CD4-positive, alpha-beta T cell treated with Interferon gamma for 1 hour (primary cell): ENCODE measurements at regions not wholly inside any gene's neighbourhood (a gene's known extent, or its start where the extent isn't known, plus 50 kb on each side); places are given as distances from the start of the nearest gene placed in this dataset.

ENCODE experiments used
- DNase-seq: peaks from one replicate; pipeline ENCODE4 v3.0.0-alpha.2; 2020

DNA sequence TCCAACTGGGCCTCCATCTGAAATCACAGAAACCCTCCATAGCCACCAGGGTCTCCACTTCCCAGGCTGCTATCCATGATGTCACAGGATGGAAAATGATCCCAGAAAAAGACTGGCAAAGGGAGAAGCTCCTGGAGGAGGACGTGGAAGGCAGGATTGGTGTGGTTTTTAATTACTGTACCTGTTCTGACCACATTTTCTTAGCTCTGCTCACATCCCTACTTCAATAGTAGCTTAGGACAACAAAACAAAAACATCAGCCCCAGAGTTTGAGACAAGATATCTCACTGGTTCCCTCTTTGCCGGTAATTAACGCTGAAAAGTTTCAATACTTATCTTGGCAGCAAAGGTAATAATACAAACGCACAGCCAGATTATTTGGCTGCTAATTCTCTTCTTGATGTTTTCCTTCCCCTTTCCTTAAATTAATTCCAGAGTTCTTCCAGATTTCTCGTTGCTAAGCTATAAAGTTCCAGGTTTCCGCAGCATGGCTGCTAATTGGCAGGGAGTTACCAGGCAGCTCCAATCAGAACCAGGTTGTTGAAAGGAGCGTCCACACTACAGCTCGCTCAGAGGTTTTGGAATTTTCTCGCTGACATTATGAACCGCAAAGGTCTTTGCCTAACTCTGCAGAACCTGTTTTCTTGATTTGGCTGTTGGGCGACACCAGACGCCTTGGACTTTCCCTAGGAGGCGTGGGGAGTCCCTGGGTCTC, 263.4 kb downstream of the MRTFB start:
- DNase-seq: no peak

DNA sequence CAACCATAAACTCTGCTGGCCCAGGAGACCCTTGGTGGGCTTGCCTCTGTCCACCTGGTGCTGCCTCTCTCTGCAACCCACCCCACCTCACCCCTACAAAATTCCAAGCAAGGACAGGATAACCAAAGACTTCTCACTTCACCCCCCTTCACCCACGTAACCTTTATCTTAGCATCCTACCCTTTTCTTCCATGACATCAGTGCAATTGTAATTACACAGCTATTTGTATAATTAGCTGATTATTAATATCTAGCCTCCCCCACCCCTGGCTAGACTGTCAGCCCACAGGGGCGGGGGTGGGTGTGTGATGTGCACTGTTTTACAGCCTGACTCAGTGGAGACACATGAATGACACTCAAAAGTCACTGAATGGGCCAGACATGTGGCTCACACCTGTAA, 262.2 kb downstream of the MRTFB start:
- DNase-seq: no peak

DNA sequence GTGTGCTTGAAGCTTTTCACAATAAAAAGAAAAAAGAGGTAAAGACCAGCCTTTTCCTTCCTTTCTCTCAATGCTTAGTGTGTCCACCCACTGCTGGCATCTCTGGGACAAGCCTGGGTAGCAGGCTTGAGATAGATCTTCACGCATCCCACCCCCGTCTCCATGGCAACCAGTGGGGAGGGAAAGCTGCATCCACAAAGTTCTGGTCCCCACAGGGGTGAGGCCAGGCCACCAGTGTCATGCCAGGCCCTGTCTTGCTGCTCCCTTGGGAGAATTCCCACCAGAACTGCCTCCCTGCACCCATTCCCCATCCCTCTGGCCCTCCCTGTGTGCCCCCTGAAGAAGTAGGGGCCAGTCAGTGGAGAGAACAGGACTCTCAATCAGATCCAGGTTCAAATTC, 259.9 kb downstream of the MRTFB start:
- no peak for DNase-seq

DNA sequence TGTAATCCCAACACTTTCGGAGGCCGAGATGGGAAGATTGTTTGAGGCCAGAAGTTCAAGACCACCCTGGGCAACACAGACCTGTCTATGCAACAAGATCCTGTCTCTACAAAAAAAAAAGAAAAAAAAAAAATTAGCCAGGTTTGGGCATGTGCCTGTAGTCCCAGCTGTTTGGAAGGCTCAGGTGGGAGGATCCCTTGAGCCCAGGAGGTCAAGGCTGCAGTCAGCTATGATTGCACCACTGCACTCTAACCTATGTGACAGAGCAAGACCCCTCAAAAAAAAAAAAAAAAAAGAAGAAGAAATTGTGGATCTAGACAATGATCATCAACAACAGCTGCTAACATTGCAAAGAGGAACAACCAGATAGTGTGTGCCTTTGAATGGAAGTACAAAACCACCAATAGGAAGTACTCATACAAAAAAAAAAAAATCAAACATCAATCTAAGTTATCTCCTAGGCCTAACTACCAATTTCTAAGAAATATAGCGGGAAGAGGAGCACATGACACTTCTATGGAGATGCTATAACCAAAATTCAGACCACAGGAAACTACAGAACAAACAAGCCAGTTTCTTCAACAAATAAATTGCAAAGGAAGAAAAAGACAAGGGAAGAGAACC, 258.7 kb downstream of the MRTFB start:
- DNase-seq: no peak

DNA sequence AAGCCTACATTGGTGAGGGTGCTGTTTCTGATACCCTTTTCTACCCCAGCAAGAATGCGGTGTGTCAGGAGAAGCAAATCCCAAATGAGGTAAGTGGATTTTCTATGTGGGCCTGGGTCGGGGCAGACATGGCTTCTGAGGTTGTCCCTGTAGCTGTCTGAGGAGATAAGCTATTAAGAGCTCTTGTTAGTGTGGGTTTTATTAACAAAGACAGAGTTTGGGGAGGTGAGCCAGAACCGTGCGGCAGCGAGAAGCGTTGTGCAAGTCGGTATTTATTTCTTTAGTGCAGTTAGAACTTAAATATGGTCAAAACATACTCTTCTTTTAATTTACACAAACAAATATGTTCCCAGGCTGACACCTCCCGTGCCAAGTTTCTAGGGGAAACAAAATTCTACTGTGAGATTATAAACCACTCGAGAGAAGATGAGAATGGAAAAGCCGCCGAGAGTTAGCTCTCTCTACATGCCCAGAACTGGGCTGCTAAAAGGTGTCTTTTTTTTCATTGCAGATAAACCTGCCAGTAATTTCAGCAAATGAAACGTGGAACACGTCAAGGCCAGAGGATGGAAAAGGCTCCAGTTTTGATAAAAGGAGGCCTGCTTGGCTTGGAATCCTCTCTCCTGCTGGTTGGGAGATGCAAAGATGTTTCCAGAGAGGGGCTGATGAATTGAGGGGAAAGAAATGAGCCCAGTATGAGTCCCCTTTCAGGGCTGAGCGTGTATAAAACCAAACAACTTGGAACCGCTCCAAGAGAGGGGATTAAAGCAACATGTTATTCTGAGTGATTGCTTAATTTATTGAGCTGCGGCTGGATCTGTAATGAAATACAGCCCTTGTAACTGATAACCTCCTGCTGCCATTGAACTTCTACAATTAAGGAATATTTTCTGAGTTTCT, 254.6 kb downstream of the MRTFB start:
- DNase-seq: no peak

DNA sequence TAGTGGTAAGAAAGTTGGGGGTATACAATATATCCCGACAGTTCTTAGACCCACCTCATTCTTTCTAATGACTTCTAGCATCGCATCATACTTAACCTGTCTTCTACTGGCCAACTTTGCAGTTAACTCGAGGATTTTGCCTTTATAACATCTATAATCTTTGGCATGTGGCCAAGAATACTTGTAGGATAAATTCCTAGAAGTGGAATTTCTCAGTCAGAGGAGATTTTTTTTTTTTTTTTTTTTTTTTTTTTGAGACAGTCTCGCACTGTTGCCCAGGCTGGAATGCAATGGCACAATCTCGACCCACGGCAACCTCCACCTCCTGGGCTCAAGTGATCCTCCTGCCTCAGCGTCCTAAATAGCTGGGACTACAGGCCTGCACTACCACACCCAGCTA, 253.5 kb downstream of the MRTFB start:
- DNase-seq: no peak

DNA sequence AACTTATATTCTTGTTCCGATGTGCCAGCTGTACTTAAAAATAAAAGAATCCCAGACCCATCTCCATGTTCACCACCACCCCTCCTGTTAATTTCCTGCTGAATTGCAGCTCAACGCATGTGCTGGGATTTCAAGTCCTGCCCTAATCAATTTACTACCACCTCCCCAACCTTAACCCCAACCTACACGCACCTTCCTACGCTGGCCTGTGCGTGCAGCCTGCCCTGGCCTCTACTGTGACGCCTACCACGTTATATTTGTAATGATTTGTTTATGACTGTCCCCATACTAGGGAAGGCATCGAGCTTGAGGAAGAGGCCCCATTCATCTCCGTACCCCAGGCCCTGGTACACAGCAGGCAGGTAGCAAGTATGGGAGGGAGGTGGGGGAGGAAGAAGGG, 251.1 kb downstream of the MRTFB start:
- DNase-seq: no peak

DNA sequence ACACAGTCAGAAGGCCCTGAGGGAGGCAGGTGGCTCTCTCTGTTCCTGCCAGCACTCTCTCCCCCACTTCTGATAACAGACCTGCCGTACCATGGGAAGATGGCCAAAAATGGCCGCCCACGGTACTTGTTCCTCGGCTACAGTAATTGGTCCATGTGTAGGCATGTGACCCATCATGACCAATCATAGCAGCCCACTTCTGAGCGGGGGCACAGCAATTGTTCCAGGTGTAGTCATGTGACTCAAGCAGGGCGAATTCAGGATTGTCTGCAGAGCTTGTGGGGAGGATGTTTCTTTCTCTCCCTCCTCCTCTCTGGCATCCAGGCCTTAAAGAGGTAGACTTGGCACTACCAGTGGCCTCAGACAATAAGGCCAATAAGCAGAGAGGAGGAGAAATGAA, 250.4 kb downstream of the MRTFB start:
- no peak for DNase-seq

DNA sequence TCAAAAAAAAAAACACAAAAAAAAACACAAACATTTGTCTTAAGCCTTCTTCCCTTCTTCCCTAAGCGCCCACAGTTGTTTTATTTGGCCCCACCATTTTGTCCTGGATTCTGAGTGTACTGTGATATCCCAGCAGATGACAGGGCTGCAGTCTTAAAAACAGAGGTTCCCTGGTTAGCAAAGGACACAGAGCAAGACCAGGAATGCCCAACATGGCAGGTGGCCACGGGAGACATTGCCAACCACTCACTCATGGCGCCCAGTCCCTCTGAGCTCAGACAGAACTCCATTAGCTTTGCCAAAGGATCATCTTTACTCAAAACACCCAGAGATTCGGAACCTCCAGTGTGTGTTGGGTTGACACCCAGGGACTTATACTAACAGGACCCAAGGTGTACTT, 249.3 kb downstream of the MRTFB start:
- no peak for DNase-seq
